NCI-H2171 (cell line): ENCODE measurements at regions not wholly inside any gene's neighbourhood (a gene's known extent, or its start where the extent isn't known, plus 50 kb on each side); places are given as distances from the start of the nearest gene placed in this dataset.
"Not testable (repeated sequence)": the region's sequence is repeated elsewhere in the genome, so short reads cannot be mapped to it uniquely, and the experiment has no call there.

ENCODE experiments used
- DNase-seq: peaks from one replicate; lab custom pipeline; 2025; lab: John Stamatoyannopoulos, UW

- DNase-seq, result no peak
Observed at GRCh38 chr5:131005963-131006684, 158.9 kb downstream of the HINT1 start.

- no peak for DNase-seq
Observed at GRCh38 chr5:131001507-131001906, 163.5 kb downstream of the HINT1 start.

- DNase-seq, result no peak
Observed at GRCh38 chr5:131000289-131000688, 164.8 kb downstream of the HINT1 start.

GRCh38 chr5:130996720-130997119 is 168.3 kb downstream of the HINT1 start:
- DNase-seq, result not testable (repeated sequence)

- no peak for DNase-seq
Observed at GRCh38 chr5:130995851-130996250, 169.2 kb downstream of the HINT1 start.

- DNase-seq, result no peak
Observed at GRCh38 chr5:130995254-130995515, 169.9 kb downstream of the HINT1 start.

GRCh38 chr5:130994496-130995253 is 170.4 kb downstream of the HINT1 start:
- DNase-seq, result no peak

GRCh38 chr5:130992621-130993020 is 172.4 kb downstream of the HINT1 start:
- no peak for DNase-seq

GRCh38 chr5:130992095-130992494 is 173.0 kb downstream of the HINT1 start:
- DNase-seq, result no peak

GRCh38 chr5:130985776-130986175 is 179.3 kb downstream of the HINT1 start:
- DNase-seq, result no peak

- no peak for DNase-seq
Observed at GRCh38 chr5:130981663-130982062, 183.4 kb downstream of the HINT1 start.

- no peak for DNase-seq
Observed at GRCh38 chr5:130978475-130978874, 186.6 kb downstream of the HINT1 start.

GRCh38 chr5:130976493-130976892 is 188.6 kb downstream of the HINT1 start:
- no peak for DNase-seq

GRCh38 chr5:130975847-130976246 is 189.2 kb downstream of the HINT1 start:
- DNase-seq, result no peak

- no peak for DNase-seq
Observed at GRCh38 chr5:130975299-130975698, 189.8 kb downstream of the HINT1 start.

GRCh38 chr5:130974021-130974683 is 190.9 kb downstream of the HINT1 start:
- DNase-seq, result no peak

GRCh38 chr5:130966990-130967525 is 198.0 kb downstream of the HINT1 start:
- DNase-seq, result no peak

- DNase-seq, result no peak
Observed at GRCh38 chr5:130965920-130966319, 199.1 kb downstream of the HINT1 start.

- no peak for DNase-seq
Observed at GRCh38 chr5:130965360-130965759, 199.7 kb downstream of the HINT1 start.

GRCh38 chr5:130964231-130965202 is 200.5 kb downstream of the HINT1 start:
- DNase-seq, result no peak

- no peak for DNase-seq
Observed at GRCh38 chr5:130963798-130964197, 201.3 kb downstream of the HINT1 start.

- no peak for DNase-seq
Observed at GRCh38 chr5:130957151-130957550, 207.9 kb downstream of the HINT1 start.
